Natural killer cell (primary cell): ENCODE measurements at regions not wholly inside any gene's neighbourhood (a gene's known extent, or its start where the extent isn't known, plus 50 kb on each side); places are given as distances from the start of the nearest gene placed in this dataset.
"Not testable (repeated sequence)": the region's sequence is repeated elsewhere in the genome, so short reads cannot be mapped to it uniquely, and the experiment has no call there.

Experiments used
- ATAC-seq, 3 donors: fragments of 150-1000 bp in 2 of 3; fragments of 200-7000 bp in 1 of 3; cut with Tn5 transposase; 1 replicate in 1 of 3; 2 replicates in 2 of 3; pipeline ENCODE4 v1.10.0; 2021; ENCODE audit warnings: mild to moderate bottlenecking in 2 of 3, moderate library complexity in 2 of 3
- DNase-seq, 2 donors: peaks; one replicate each; pipeline versions ENCODE4 v3.0.0 to v3.0.0-alpha.2; 2013 to 2021; ENCODE audit warnings: mixed read lengths in 1 of 2
- H3K27ac ChIP-seq: one replicate; pipeline ENCODE4 v1.5.1; 2013; ENCODE audit warnings: mild to moderate bottlenecking, low read length
- H3K27me3 ChIP-seq: one replicate; pipeline ENCODE4 v1.6.1; 2013; ENCODE audit warnings: low read length; ENCODE audit not compliant: control insufficient read depth, insufficient read depth
- H3K36me3 ChIP-seq: one replicate; pipeline ENCODE4 v1.6.1; 2013; ENCODE audit warnings: low read length; ENCODE audit not compliant: control insufficient read depth, insufficient read depth
- H3K4me1 ChIP-seq: one replicate; pipeline ENCODE4 v1.6.1; 2013; ENCODE audit warnings: low read length; ENCODE audit not compliant: control insufficient read depth, insufficient read depth
- H3K4me3 ChIP-seq: one replicate; pipeline ENCODE4 v1.5.1; 2013; ENCODE audit warnings: low read length
- H3K9me3 ChIP-seq: one replicate; pipeline ENCODE4 v1.6.1; 2013; ENCODE audit warnings: low read length; ENCODE audit not compliant: control insufficient read depth, insufficient read depth
- H3K27ac Mint-ChIP-seq, 2 donors: one replicate each; pipeline ENCODE4 v1.8.0; 2022; ENCODE audit warnings: mild to moderate bottlenecking in 2 of 2, mixed read lengths in 2 of 2, moderate library complexity in 1 of 2
- H3K27me3 Mint-ChIP-seq, 2 donors: one replicate each; pipeline ENCODE4 v1.8.0; 2022; ENCODE audit warnings: low read depth in 2 of 2, mixed read lengths in 2 of 2
- H3K36me3 Mint-ChIP-seq: one replicate; pipeline ENCODE4 v1.8.0; 2022; ENCODE audit warnings: mixed read lengths
- H3K4me1 Mint-ChIP-seq, 2 donors: one replicate each; pipeline ENCODE4 v1.8.0; 2022; ENCODE audit warnings: mixed read lengths in 2 of 2
- H3K4me3 Mint-ChIP-seq: one replicate; pipeline ENCODE4 v1.8.0; 2022; ENCODE audit warnings: mild to moderate bottlenecking, moderate library complexity, mixed read lengths
- H3K9me3 Mint-ChIP-seq, 2 donors: one replicate each; pipeline ENCODE4 v1.8.0; 2022; ENCODE audit warnings: mixed read lengths in 2 of 2
- CTCF ChIP-seq: fragments of 200-600 bp; IDR thresholded peaks from one replicate; pipeline ENCODE4 v1.8.0; 2022; ENCODE audit warnings: antibody characterized with exemption
- WGBS: methylation state at CpG from one replicate; pipeline ENCODE4 v1.1.7; 2013; ENCODE audit warnings: missing lambda C conversion rate; ENCODE audit not compliant: insufficient coverage; 5-methylcytosine and 5-hydroxymethylcytosine counted together
- intact Hi-C: fragments of 100-400 bp; cut with micrococcal nuclease; formaldehyde crosslinking; loops from one replicate; pipeline ENCODE4 v1.14.2; 2022

DNA sequence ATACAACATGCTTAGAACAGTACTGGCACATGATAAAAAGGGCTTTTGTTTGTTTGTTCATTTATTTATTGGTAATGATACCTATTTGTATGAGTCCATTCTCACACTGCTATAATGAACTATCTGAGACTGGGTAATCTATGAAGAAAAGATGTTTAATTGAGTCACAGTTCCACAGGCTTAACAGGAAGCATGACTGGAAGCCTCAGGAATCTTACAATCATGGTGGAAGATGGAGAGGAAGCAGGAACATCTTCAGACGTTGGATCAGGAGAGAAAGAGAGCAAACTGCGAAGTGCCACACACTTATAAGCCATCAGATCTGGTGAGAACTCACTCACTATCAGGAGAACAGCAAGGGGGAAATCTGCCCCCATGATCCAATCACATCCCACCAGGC, 847.7 kb downstream of the CDH18 start:
- H3K27me3 Mint-ChIP-seq, result no peaks in the 10 kb centered on the region
- DNase-seq (no peak), ATAC-seq (no peak)
- Histone ChIP-seq H3K27me3 (no peaks in the 10 kb centered on the region), H3K4me1 (no peaks in the 10 kb centered on the region), H3K27ac (no peak overlapping the region), H3K9me3 (peaks cover 7% of the 10 kb centered on the region), H3K36me3 (no peaks in the 10 kb centered on the region), H3K4me3 (no peak overlapping the region)
- peaks cover 16 to 21% of the 10 kb centered on the region in 2 donors for H3K9me3 Mint-ChIP-seq
- intact Hi-C loops, result no loop called here
- no peaks in the 10 kb centered on the region for H3K4me1 Mint-ChIP-seq
- no peak for TF ChIP-seq CTCF
- H3K36me3 Mint-ChIP-seq, result no peaks in the 10 kb centered on the region
- H3K27ac Mint-ChIP-seq, result no peak overlapping the region
- 75% methylated on average over 2 of the region's 2 CpGs for WGBS
- no peak overlapping the region for H3K4me3 Mint-ChIP-seq

DNA sequence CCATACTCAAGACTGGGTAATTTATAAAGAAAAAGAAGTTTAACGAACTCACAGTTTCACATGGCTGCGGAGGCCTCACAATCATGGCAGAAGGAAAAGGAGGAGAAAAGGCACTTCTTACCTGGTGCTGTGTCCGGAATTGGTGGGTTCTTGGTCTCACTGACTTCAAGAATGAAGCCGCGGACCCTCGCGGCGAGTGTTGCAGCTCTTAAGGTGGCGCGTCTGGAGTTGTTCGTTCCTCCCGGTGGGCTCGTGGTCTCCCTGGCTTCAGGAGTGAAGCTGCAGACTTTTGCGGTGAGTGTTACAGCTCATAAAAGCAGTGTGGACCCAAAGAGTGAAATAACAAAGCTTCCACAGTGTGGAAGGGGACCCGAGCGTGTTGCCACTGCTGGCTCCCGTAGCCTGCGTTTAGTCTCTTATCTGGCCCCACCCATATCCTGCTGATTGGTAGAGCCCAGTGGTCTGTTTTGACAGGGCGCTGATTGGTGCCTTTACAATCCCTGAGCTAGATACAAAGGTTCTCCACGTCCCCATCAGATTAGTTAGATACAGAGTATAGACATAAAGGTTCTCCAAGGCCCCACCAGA, 846.0 kb downstream of the CDH18 start:
- H3K27ac ChIP-seq, ATAC-seq, intact Hi-C loops, H3K27me3 ChIP-seq, H3K4me1 ChIP-seq, H3K27ac Mint-ChIP-seq, H3K27me3 Mint-ChIP-seq, H3K9me3 ChIP-seq, H3K4me3 ChIP-seq, H3K36me3 ChIP-seq, H3K4me1 Mint-ChIP-seq, H3K4me3 Mint-ChIP-seq, DNase-seq, H3K36me3 Mint-ChIP-seq: not testable (repeated sequence)
- H3K9me3 Mint-ChIP-seq, result peaks cover 11 to 21% of the 10 kb centered on the region in 2 donors
- 92% methylated on average over 18 of the region's 20 CpGs for WGBS

DNA sequence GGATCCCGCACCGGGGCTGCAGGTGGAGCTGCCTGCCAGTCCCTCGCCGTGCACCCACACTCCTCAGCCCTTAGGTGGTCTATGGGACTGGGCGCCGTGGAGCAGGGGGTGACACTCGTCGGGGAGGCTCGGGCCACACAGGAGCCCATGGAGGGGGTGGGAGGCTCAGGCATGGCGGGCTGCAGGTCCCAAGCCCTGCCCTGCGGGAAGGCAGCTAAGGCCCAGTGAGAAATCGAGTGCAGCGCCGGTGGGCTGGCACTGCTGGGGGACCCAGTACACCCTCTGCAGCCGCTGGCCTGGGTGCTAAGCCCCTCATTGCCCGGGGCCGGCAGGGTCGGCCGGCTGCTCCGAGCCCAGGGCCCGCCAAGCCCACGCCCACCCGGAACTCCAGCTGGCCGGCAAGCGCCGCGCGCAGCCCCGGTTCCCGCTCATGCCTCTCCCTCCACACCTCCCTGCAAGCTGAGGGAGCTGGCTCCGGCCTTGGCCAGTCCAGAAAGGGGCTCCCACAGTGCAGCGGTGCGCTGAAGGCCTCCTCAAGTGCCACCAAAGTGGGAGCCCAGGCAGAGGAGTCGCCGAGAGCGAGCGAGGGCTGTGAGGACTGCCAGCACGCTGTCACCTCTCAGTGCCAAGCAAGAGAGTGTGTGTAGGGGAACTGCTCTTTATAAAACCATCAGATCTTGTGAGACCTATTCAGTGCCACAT, 845.1 kb downstream of the CDH18 start:
- H3K4me1 Mint-ChIP-seq, DNase-seq, H3K4me3 Mint-ChIP-seq, H3K27me3 ChIP-seq, H3K36me3 Mint-ChIP-seq, ATAC-seq, H3K4me1 ChIP-seq, H3K27ac ChIP-seq, H3K36me3 ChIP-seq, H3K9me3 ChIP-seq, H3K4me3 ChIP-seq, H3K27me3 Mint-ChIP-seq, intact Hi-C loops, H3K27ac Mint-ChIP-seq: not testable (repeated sequence)
- H3K9me3 Mint-ChIP-seq, result peaks cover 11 to 21% of the 10 kb centered on the region in 2 donors
- WGBS, result 84% methylated on average over 31 of the region's 38 CpGs

- H3K4me1 ChIP-seq, result no peaks in the 10 kb centered on the region
- DNase-seq (no peak), ATAC-seq (no peak)
- H3K36me3 ChIP-seq, result no peaks in the 10 kb centered on the region
- 86% methylated on average over 1 of the region's 4 CpGs for whole genome bisulfite sequencing
- intact Hi-C loops, result no loop called here
- peaks cover 7% of the 10 kb centered on the region for H3K9me3 ChIP-seq
- H3K27ac Mint-ChIP-seq, result no peak overlapping the region
- no peaks in the 10 kb centered on the region for H3K27me3 ChIP-seq
- no peak overlapping the region for H3K27ac ChIP-seq
- no peak overlapping the region for H3K4me3 ChIP-seq
- no peaks in the 10 kb centered on the region for H3K36me3 Mint-ChIP-seq
- no peaks in the 10 kb centered on the region for H3K27me3 Mint-ChIP-seq
- H3K4me3 Mint-ChIP-seq, result no peak overlapping the region
- no peaks in the 10 kb centered on the region for H3K4me1 Mint-ChIP-seq
- no peak for TF ChIP-seq CTCF
- peaks cover 17 to 25% of the 10 kb centered on the region in 2 donors for H3K9me3 Mint-ChIP-seq
Observed at GRCh38 chr5:19143935-19144334, 844.1 kb downstream of the CDH18 start.
